CD14-positive monocyte (primary cell): ENCODE measurements at regions not wholly inside any gene's neighbourhood (a gene's known extent, or its start where the extent isn't known, plus 50 kb on each side); places are given as distances from the start of the nearest gene placed in this dataset.

Source experiments
- DNase-seq, 3 donors: peaks; one replicate each; pipeline ENCODE4 v3.0.0-alpha.2; 2011 to 2022
- H2AFZ ChIP-seq: 2 replicates; pipeline ENCODE4 v1.6.0; 2012; ENCODE audit warnings: mild to moderate bottlenecking, low read depth, low read length, inconsistent platforms; ENCODE audit not compliant: insufficient read depth, poor library complexity, severe bottlenecking
- H3K27ac ChIP-seq, 2 donors: 1 replicate in 1 of 2; 2 replicates in 1 of 2; pipeline ENCODE4 v1.5.1; 2012 to 2013; ENCODE audit warnings: low read length in 2 of 2, control low read depth in 1 of 2, inconsistent platforms in 1 of 2, low read depth in 1 of 2, mild to moderate bottlenecking in 1 of 2
- H3K27me3 ChIP-seq, 2 donors: one replicate each; pipeline versions ENCODE4 v1.6.0 to v1.6.1; 2011 to 2013; ENCODE audit warnings: low read length in 2 of 2; ENCODE audit not compliant: control insufficient read depth in 2 of 2, insufficient read depth in 2 of 2
- H3K36me3 ChIP-seq, 2 donors: replicated peaks in 1 of 2; 1 replicate in 1 of 2; 2 replicates in 1 of 2; pipeline versions ENCODE4 v1.5.1 to v1.6.1; 2012 to 2013; ENCODE audit warnings: low read length in 2 of 2, control low read depth in 1 of 2, inconsistent platforms in 1 of 2, mild to moderate bottlenecking in 1 of 2; ENCODE audit not compliant: insufficient read depth in 2 of 2, control insufficient read depth in 1 of 2
- H3K4me1 ChIP-seq, 2 donors: 1 replicate in 1 of 2; 2 replicates in 1 of 2; pipeline versions ENCODE4 v1.5.1 to v1.6.1; 2012 to 2013; ENCODE audit warnings: low read length in 2 of 2, control low read depth in 1 of 2, inconsistent platforms in 1 of 2, mild to moderate bottlenecking in 1 of 2, moderate library complexity in 1 of 2; ENCODE audit not compliant: insufficient read depth in 2 of 2, control insufficient read depth in 1 of 2
- H3K4me2 ChIP-seq: replicated peaks from 2 replicates; pipeline ENCODE3; 2012; ENCODE audit warnings: low read length, moderate library complexity, mild to moderate bottlenecking; ENCODE audit not compliant: poor library complexity, severe bottlenecking; ENCODE audit errors: extremely low read depth
- H3K4me3 ChIP-seq, 3 experiments: fragments of 200-600 bp in 1 of 3; sonication (generic) in 1 of 3; replicated peaks in 1 of 3; 1 replicate in 2 of 3; 2 replicates in 1 of 3; pipeline ENCODE4 v1.5.1; 2011 to 2013; ENCODE audit warnings: low read length in 3 of 3, mild to moderate bottlenecking in 3 of 3, control low read depth in 2 of 3, low read depth in 2 of 3, inconsistent platforms in 1 of 3, moderate library complexity in 1 of 3
- H3K79me2 ChIP-seq: 2 replicates; pipeline ENCODE4 v1.6.0; 2012; ENCODE audit warnings: mild to moderate bottlenecking, control low read depth, inconsistent platforms, low read length, moderate library complexity; ENCODE audit not compliant: insufficient read depth
- H3K9ac ChIP-seq: 2 replicates; pipeline ENCODE4 v1.6.0; 2017; ENCODE audit warnings: low read length, mild to moderate bottlenecking; ENCODE audit not compliant: insufficient read depth, poor library complexity, severe bottlenecking
- H3K9me3 ChIP-seq, 2 donors: replicated peaks in 1 of 2; 1 replicate in 1 of 2; 2 replicates in 1 of 2; pipeline versions ENCODE4 v1.5.1 to v1.6.1; 2012 to 2013; ENCODE audit warnings: low read length in 2 of 2, control low read depth in 1 of 2; ENCODE audit not compliant: control insufficient read depth in 1 of 2, insufficient read depth in 1 of 2
- H4K20me1 ChIP-seq: 2 replicates; pipeline ENCODE4 v1.6.0; 2012; ENCODE audit warnings: mild to moderate bottlenecking, low read length, control low read depth, moderate library complexity; ENCODE audit not compliant: insufficient read depth
- H3K27ac Mint-ChIP-seq, 7 donors: one replicate each; pipeline ENCODE4 v1.8.0; 2020; ENCODE audit warnings: mild to moderate bottlenecking in 7 of 7, mixed read lengths in 7 of 7, moderate library complexity in 6 of 7, inconsistent platforms in 2 of 7
- H3K27me3 Mint-ChIP-seq, 3 donors: one replicate each; pipeline ENCODE4 v1.8.0; 2021 to 2022; ENCODE audit warnings: low read depth in 3 of 3, mild to moderate bottlenecking in 3 of 3, mixed read lengths in 3 of 3, moderate library complexity in 3 of 3, inconsistent platforms in 1 of 3
- H3K36me3 Mint-ChIP-seq, 2 donors: one replicate each; pipeline ENCODE4 v1.8.0; 2020; ENCODE audit warnings: mixed read lengths in 2 of 2, inconsistent platforms in 1 of 2, mild to moderate bottlenecking in 1 of 2
- H3K4me1 Mint-ChIP-seq: one replicate; pipeline ENCODE4 v1.8.0; 2020; ENCODE audit warnings: mild to moderate bottlenecking, mixed read lengths
- H3K4me3 Mint-ChIP-seq, 2 donors: one replicate each; pipeline ENCODE4 v1.8.0; 2020; ENCODE audit warnings: mild to moderate bottlenecking in 2 of 2, mixed read lengths in 2 of 2, moderate library complexity in 1 of 2
- H3K9me3 Mint-ChIP-seq, 7 donors: one replicate each; pipeline ENCODE4 v1.8.0; 2020 to 2022; ENCODE audit warnings: mixed read lengths in 7 of 7, mild to moderate bottlenecking in 6 of 7, moderate library complexity in 6 of 7, inconsistent platforms in 2 of 7
- WGBS: methylation state at CpG from one replicate; pipeline ENCODE4 v1.1.5; 2013; ENCODE audit warnings: missing lambda C conversion rate; ENCODE audit not compliant: insufficient coverage; 5-methylcytosine and 5-hydroxymethylcytosine counted together
- intact Hi-C, 2 donors: fragments of 100-400 bp; cut with micrococcal nuclease; formaldehyde crosslinking; loops; one replicate each; pipeline versions ENCODE4 v1.15.0 to v1.15.1; 2023
- TF ChIP-seq, protein P1 (sequence below): fragments of 200-600 bp; IDR thresholded peaks from one replicate; pipeline ENCODE4 v1.8.0; 2022; ENCODE audit warnings: antibody characterized with exemption, mild to moderate bottlenecking

DNA sequence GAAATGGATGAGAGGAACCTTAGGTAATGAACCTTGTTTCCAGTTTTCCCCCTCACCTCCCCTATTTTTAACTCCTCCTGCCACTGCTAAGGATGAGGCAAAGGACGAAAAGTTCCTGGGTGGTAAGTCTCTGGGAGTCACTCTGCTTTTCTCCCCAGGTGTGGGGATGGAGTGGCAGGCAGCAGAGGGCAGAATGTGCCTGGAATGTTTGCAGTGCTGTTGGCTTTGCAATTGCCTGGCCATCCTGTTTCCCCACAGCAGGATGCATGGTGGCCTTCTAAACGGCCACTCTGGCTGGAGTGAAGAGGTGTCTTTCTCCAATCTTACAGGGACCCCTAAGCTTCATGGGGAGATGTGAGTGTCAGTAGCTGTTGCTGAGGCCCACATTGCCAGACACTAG, 432.5 kb upstream of the ZFHX3 start:
- Mint-ChIP-seq H3K9me3 (peaks cover 0 to 8% (median 3%) of the 10 kb centered on the region in 7 donors), H3K4me1 (peaks cover 6% of the 10 kb centered on the region), H3K36me3 (no peaks in the 10 kb centered on the region), H3K27me3 (peaks cover 14 to 24% (median 16%) of the 10 kb centered on the region in 3 donors), H3K27ac (no peak overlapping the region), H3K4me3 (no peak overlapping the region)
- DNase-seq = no peak
- Histone ChIP-seq H3K9ac (no peak overlapping the region), H4K20me1 (no peaks in the 10 kb centered on the region), H3K4me3 (no peak overlapping the region), H3K27me3 (peaks cover 0 to 13% of the 10 kb centered on the region in 2 donors), H3K36me3 (no peaks in the 10 kb centered on the region), H3K27ac (no peak overlapping the region), H3K9me3 (no peaks in the 10 kb centered on the region), H3K4me2 (no peak overlapping the region), H3K79me2 (no peaks in the 10 kb centered on the region), H2AFZ (no peak overlapping the region), H3K4me1 (no peaks in the 10 kb centered on the region)
- intact Hi-C loops = no loop called here
- no CpG with 5 or more reads among the region's 2 CpGs for WGBS
- TF ChIP-seq, protein P1, sequence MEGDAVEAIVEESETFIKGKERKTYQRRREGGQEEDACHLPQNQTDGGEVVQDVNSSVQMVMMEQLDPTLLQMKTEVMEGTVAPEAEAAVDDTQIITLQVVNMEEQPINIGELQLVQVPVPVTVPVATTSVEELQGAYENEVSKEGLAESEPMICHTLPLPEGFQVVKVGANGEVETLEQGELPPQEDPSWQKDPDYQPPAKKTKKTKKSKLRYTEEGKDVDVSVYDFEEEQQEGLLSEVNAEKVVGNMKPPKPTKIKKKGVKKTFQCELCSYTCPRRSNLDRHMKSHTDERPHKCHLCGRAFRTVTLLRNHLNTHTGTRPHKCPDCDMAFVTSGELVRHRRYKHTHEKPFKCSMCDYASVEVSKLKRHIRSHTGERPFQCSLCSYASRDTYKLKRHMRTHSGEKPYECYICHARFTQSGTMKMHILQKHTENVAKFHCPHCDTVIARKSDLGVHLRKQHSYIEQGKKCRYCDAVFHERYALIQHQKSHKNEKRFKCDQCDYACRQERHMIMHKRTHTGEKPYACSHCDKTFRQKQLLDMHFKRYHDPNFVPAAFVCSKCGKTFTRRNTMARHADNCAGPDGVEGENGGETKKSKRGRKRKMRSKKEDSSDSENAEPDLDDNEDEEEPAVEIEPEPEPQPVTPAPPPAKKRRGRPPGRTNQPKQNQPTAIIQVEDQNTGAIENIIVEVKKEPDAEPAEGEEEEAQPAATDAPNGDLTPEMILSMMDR = no peak

DNA sequence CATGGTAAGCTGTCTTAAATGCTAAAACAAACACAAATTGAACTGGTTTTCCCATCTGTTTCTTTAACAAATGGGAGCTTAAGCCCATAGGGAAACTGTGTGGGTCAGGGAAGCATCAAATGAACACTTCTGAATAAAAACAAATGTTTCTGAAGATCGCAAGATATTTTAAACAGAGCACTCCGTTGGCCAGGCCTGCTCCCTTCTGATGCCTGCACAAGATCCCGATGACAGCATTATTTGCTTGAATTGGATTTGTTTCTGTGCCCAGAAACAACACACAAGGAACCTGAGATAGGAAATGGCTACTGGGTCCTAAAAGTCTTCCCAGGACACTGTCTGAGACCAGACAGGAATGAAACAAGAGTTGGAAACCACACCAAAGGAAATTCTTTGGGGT, 425.8 kb upstream of the ZFHX3 start:
- Histone ChIP-seq H3K27ac (no peak overlapping the region), H3K9ac (no peak overlapping the region), H3K79me2 (no peaks in the 10 kb centered on the region), H3K9me3 (no peaks in the 10 kb centered on the region), H3K4me3 (no peak overlapping the region), H3K27me3 (no peaks in the 10 kb centered on the region), H2AFZ (no peak overlapping the region), H3K36me3 (no peaks in the 10 kb centered on the region), H4K20me1 (no peaks in the 10 kb centered on the region), H3K4me1 (no peaks in the 10 kb centered on the region), H3K4me2 (no peak overlapping the region)
- Mint-ChIP-seq H3K27me3 (peaks cover 0 to 1% (median 0%) of the 10 kb centered on the region in 3 donors), H3K36me3 (no peaks in the 10 kb centered on the region), H3K9me3 (peaks cover 0 to 7% (median 2%) of the 10 kb centered on the region in 7 donors), H3K4me3 (no peak overlapping the region), H3K27ac (no peak overlapping the region), H3K4me1 (no peaks in the 10 kb centered on the region)
- WGBS = 73% methylated on average over 3 of the region's 3 CpGs
- intact Hi-C loops = no loop called here
- TF ChIP-seq, protein P1 = no peak
- no peak for DNase-seq
